GM21381 (cell line): ENCODE measurements at regions not wholly inside any gene's neighbourhood (a gene's known extent, or its start where the extent isn't known, plus 50 kb on each side); places are given as distances from the start of the nearest gene placed in this dataset.

ENCODE experiments used
- ATAC-seq: cut with Tn5 transposase; IDR thresholded peaks from one replicate; pipeline ENCODE4 v1.9.1; 2021; ENCODE audit warnings: mild to moderate bottlenecking, moderate library complexity; ENCODE audit not compliant: unreplicated experiment

GRCh38 chr18:37953876-37954275 is 388.3 kb upstream of the CELF4 start:
- ATAC-seq = no peak

GRCh38 chr18:37948471-37948870 is 382.9 kb upstream of the CELF4 start:
- no peak for ATAC-seq

GRCh38 chr18:37946324-37946723 is 380.7 kb upstream of the CELF4 start:
- ATAC-seq = no peak

- ATAC-seq = no peak
Observed at GRCh38 chr18:37944700-37945270, 379.2 kb upstream of the CELF4 start.

- ATAC-seq = no peak
Observed at GRCh38 chr18:37937287-37937686, 371.7 kb upstream of the CELF4 start.

- no peak for ATAC-seq
Observed at GRCh38 chr18:37935086-37935485, 369.5 kb upstream of the CELF4 start.

GRCh38 chr18:37930640-37931039 is 365.0 kb upstream of the CELF4 start:
- ATAC-seq = no peak

GRCh38 chr18:37922162-37922561 is 356.6 kb upstream of the CELF4 start:
- no peak for ATAC-seq

- ATAC-seq = no peak
Observed at GRCh38 chr18:37920865-37921264, 355.3 kb upstream of the CELF4 start.

- ATAC-seq = no peak
Observed at GRCh38 chr18:37913051-37913450, 347.5 kb upstream of the CELF4 start.

GRCh38 chr18:37902344-37902743 is 336.7 kb upstream of the CELF4 start:
- ATAC-seq = no peak

- ATAC-seq = no peak
Observed at GRCh38 chr18:37900326-37900725, 334.7 kb upstream of the CELF4 start.

- ATAC-seq = no peak
Observed at GRCh38 chr18:37889963-37890362, 324.4 kb upstream of the CELF4 start.

GRCh38 chr18:37874721-37875120 is 309.1 kb upstream of the CELF4 start:
- no peak for ATAC-seq

- no peak for ATAC-seq
Observed at GRCh38 chr18:37873416-37873815, 307.8 kb upstream of the CELF4 start.

- no peak for ATAC-seq
Observed at GRCh38 chr18:37872562-37872961, 307.0 kb upstream of the CELF4 start.

GRCh38 chr18:37871561-37871960 is 306.0 kb upstream of the CELF4 start:
- no peak for ATAC-seq

GRCh38 chr18:37869051-37869450 is 303.5 kb upstream of the CELF4 start:
- no peak for ATAC-seq

- ATAC-seq = no peak
Observed at GRCh38 chr18:37864122-37864521, 298.5 kb upstream of the CELF4 start.

- no peak for ATAC-seq
Observed at GRCh38 chr18:37861981-37862380, 296.4 kb upstream of the CELF4 start.

- no peak for ATAC-seq
Observed at GRCh38 chr18:37854396-37854795, 288.8 kb upstream of the CELF4 start.

- ATAC-seq = no peak
Observed at GRCh38 chr18:37853706-37854105, 288.1 kb upstream of the CELF4 start.

- ATAC-seq = no peak
Observed at GRCh38 chr18:37852464-37852863, 286.9 kb upstream of the CELF4 start.
